Astrocyte (in vitro differentiated cells and primary cell): ENCODE measurements at regions not wholly inside any gene's neighbourhood (a gene's known extent, or its start where the extent isn't known, plus 50 kb on each side); places are given as distances from the start of the nearest gene placed in this dataset.
A peak's percentile ranks its signal among the peaks of the same experiment; 100 is the strongest.

Source experiments
- DNase-seq: peaks from one replicate; pipeline ENCODE4 v3.0.0-alpha.2; 2010; ENCODE audit warnings: low read depth
- FAIRE-seq: peaks from 2 replicates; lab custom pipeline; 2011; peaks lifted over from hg19 to GRCh38; lab: Jason Lieb, UNC
- H2AFZ ChIP-seq: 2 replicates; pipeline ENCODE4 v1.6.0; 2012; ENCODE audit warnings: low read depth, low read length, inconsistent platforms
- H3K27ac ChIP-seq: 2 replicates; pipeline ENCODE4 v1.5.1; 2011; ENCODE audit warnings: low read depth, low read length, inconsistent platforms
- H3K27me3 ChIP-seq: 2 replicates; pipeline ENCODE4 v1.6.0; 2011; ENCODE audit warnings: low read length, inconsistent platforms; ENCODE audit not compliant: insufficient read depth
- H3K36me3 ChIP-seq: 2 replicates; pipeline ENCODE4 v1.5.1; 2011; ENCODE audit warnings: low read length, inconsistent platforms; ENCODE audit not compliant: insufficient read depth
- H3K4me1 ChIP-seq: 2 replicates; pipeline ENCODE4 v1.5.1; 2011; ENCODE audit warnings: low read length, inconsistent platforms; ENCODE audit not compliant: insufficient read depth
- H3K4me2 ChIP-seq: 2 replicates; pipeline ENCODE4 v1.6.0; 2012; ENCODE audit warnings: low read length, inconsistent platforms
- H3K4me3 ChIP-seq: 2 replicates; pipeline ENCODE4 v1.5.1; 2011; ENCODE audit warnings: low read depth, mild to moderate bottlenecking, low read length, inconsistent platforms; ENCODE audit not compliant: insufficient read depth
- H3K79me2 ChIP-seq: 2 replicates; pipeline ENCODE4 v1.6.0; 2012; ENCODE audit warnings: mild to moderate bottlenecking, low read length, inconsistent platforms; ENCODE audit not compliant: insufficient read depth
- H3K9ac ChIP-seq: 2 replicates; pipeline ENCODE4 v1.6.0; 2012; ENCODE audit warnings: mild to moderate bottlenecking, low read length, inconsistent platforms
- H3K9me3 ChIP-seq: 2 replicates; pipeline ENCODE4 v1.5.1; 2012; ENCODE audit warnings: low read depth, mild to moderate bottlenecking, low read length, inconsistent platforms; ENCODE audit not compliant: insufficient read depth
- H4K20me1 ChIP-seq: 2 replicates; pipeline ENCODE4 v1.6.0; 2012; ENCODE audit warnings: low read length, inconsistent platforms; ENCODE audit not compliant: insufficient read depth
- H3K27ac Mint-ChIP-seq: one replicate; pipeline ENCODE4 v1.8.0; 2021; ENCODE audit warnings: mild to moderate bottlenecking, mixed read lengths; ENCODE audit not compliant: unreplicated experiment
- H3K27me3 Mint-ChIP-seq: one replicate; pipeline ENCODE4 v1.8.0; 2021; ENCODE audit warnings: low read depth, mixed read lengths; ENCODE audit not compliant: unreplicated experiment
- H3K36me3 Mint-ChIP-seq: one replicate; pipeline ENCODE4 v1.8.0; 2021; ENCODE audit warnings: low read depth, mixed read lengths; ENCODE audit not compliant: unreplicated experiment
- H3K4me1 Mint-ChIP-seq: one replicate; pipeline ENCODE4 v1.8.0; 2021; ENCODE audit warnings: low read depth, mixed read lengths; ENCODE audit not compliant: unreplicated experiment
- H3K4me3 Mint-ChIP-seq: one replicate; pipeline ENCODE4 v1.8.0; 2021; ENCODE audit warnings: mild to moderate bottlenecking, moderate library complexity, mixed read lengths; ENCODE audit not compliant: unreplicated experiment
- H3K9me3 Mint-ChIP-seq: one replicate; pipeline ENCODE4 v1.8.0; 2021; ENCODE audit warnings: mild to moderate bottlenecking, mixed read lengths; ENCODE audit not compliant: unreplicated experiment
- EZH2 ChIP-seq: IDR thresholded peaks from 2 replicates; pipeline ENCODE4 v1.6.1; 2012; ENCODE audit warnings: mild to moderate bottlenecking, low read length, inconsistent platforms; ENCODE audit not compliant: insufficient read depth
- TF ChIP-seq, protein P1 (sequence below): IDR thresholded peaks from 2 replicates; pipeline ENCODE4 v1.5.1; 2011; ENCODE audit warnings: low read depth, mild to moderate bottlenecking, inconsistent platforms, low read length, moderate library complexity; ENCODE audit not compliant: insufficient read depth

DNA sequence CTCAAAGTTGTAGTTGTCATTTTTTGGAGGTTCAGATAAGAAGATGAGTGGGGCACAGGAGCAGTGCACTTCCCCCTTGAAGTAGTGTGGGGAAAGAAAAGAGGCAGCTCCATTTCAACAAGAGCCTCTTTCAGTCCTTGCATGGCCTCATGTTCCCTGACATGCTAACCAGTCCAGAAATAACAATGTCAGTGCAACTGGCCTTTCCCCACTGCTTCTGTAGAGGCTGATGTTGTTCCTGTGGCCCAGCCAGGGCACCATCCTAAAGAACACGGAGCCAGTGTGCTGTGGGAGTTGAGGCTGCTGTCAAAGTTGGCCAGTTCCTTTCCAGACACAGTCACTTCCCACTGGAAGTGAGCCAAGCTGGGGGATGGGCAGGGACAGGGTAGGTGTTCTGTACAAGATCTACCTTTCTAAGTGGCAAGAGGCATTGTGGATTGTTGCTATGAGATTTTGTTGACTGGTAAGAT is 77.7 kb upstream of the SLC38A2 start:
- H3K36me3 ChIP-seq, result no peaks in the 10 kb centered on the region
- FAIRE-seq, result no peak
- Mint-ChIP-seq H3K27me3 (no peaks in the 10 kb centered on the region), H3K27ac (peak overlapping the region; percentile 21), H3K9me3 (no peaks in the 10 kb centered on the region), H3K4me1 (peaks cover 29% of the 10 kb centered on the region), H3K4me3 (no peak overlapping the region), H3K36me3 (no peaks in the 10 kb centered on the region)
- no peak overlapping the region for H3K4me3 ChIP-seq
- no peaks in the 10 kb centered on the region for H3K9me3 ChIP-seq
- H3K4me1 ChIP-seq, result peaks cover 3% of the 10 kb centered on the region
- no peak overlapping the region for H3K9ac ChIP-seq
- H4K20me1 ChIP-seq, result no peaks in the 10 kb centered on the region
- H3K79me2 ChIP-seq, result no peaks in the 10 kb centered on the region
- no peak for DNase-seq
- H3K27ac ChIP-seq, result no peak overlapping the region
- no peaks in the 10 kb centered on the region for H3K27me3 ChIP-seq
- H3K4me2 ChIP-seq, result no peak overlapping the region
- TF ChIP-seq, protein P1, sequence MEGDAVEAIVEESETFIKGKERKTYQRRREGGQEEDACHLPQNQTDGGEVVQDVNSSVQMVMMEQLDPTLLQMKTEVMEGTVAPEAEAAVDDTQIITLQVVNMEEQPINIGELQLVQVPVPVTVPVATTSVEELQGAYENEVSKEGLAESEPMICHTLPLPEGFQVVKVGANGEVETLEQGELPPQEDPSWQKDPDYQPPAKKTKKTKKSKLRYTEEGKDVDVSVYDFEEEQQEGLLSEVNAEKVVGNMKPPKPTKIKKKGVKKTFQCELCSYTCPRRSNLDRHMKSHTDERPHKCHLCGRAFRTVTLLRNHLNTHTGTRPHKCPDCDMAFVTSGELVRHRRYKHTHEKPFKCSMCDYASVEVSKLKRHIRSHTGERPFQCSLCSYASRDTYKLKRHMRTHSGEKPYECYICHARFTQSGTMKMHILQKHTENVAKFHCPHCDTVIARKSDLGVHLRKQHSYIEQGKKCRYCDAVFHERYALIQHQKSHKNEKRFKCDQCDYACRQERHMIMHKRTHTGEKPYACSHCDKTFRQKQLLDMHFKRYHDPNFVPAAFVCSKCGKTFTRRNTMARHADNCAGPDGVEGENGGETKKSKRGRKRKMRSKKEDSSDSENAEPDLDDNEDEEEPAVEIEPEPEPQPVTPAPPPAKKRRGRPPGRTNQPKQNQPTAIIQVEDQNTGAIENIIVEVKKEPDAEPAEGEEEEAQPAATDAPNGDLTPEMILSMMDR, result no peak
- TF ChIP-seq EZH2, result no peak
- H2AFZ ChIP-seq, result no peak overlapping the region

DNA sequence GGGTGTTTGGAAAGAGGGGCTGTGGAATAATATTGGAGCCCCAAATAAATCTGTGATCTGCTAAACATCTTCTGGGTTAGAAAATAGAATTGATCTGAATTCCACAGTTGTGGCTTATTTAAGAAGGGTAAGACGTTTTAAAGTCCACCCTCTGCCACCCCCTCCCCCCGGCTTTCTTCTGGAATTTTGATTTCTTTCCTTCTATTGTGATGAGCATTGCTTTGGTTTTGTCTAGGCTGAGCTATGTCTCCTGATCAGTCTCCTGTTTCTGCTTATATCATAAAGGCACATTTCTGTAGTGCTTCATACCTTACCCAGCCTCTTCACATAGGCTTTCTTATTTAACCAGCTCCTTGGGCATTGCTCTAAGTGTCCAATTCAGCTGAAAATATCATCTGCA is 77.3 kb upstream of the SLC38A2 start:
- no peaks in the 10 kb centered on the region for H3K27me3 ChIP-seq
- H3K9me3 Mint-ChIP-seq, result no peaks in the 10 kb centered on the region
- H3K9ac ChIP-seq, result no peak overlapping the region
- peaks cover 6% of the 10 kb centered on the region for H3K4me1 ChIP-seq
- H3K27ac ChIP-seq, result no peak overlapping the region
- no peaks in the 10 kb centered on the region for H3K9me3 ChIP-seq
- peaks cover under 1% of the 10 kb centered on the region for H3K36me3 Mint-ChIP-seq
- DNase-seq (no peak), FAIRE-seq (no peak)
- H2AFZ ChIP-seq, result no peak overlapping the region
- H3K4me3 ChIP-seq, result no peak overlapping the region
- no peak overlapping the region for H3K4me3 Mint-ChIP-seq
- H3K4me2 ChIP-seq, result no peak overlapping the region
- H3K27me3 Mint-ChIP-seq, result no peaks in the 10 kb centered on the region
- no peaks in the 10 kb centered on the region for H3K79me2 ChIP-seq
- no peak for TF ChIP-seq EZH2
- TF ChIP-seq, protein P1, result no peak
- no peak overlapping the region for H3K27ac Mint-ChIP-seq
- H3K36me3 ChIP-seq, result no peaks in the 10 kb centered on the region
- no peaks in the 10 kb centered on the region for H4K20me1 ChIP-seq
- H3K4me1 Mint-ChIP-seq, result peaks cover 31% of the 10 kb centered on the region

- H3K4me3 ChIP-seq, result no peak overlapping the region
- Mint-ChIP-seq H3K9me3 (no peaks in the 10 kb centered on the region), H3K4me1 (peaks cover 31% of the 10 kb centered on the region), H3K4me3 (no peak overlapping the region), H3K27me3 (no peaks in the 10 kb centered on the region), H3K36me3 (peaks cover 1% of the 10 kb centered on the region), H3K27ac (no peak overlapping the region)
- DNase-seq (no peak), FAIRE-seq (no peak)
- H4K20me1 ChIP-seq, result no peaks in the 10 kb centered on the region
- H3K9ac ChIP-seq, result no peak overlapping the region
- H3K27me3 ChIP-seq, result no peaks in the 10 kb centered on the region
- no peaks in the 10 kb centered on the region for H3K9me3 ChIP-seq
- H3K27ac ChIP-seq, result no peak overlapping the region
- no peaks in the 10 kb centered on the region for H3K36me3 ChIP-seq
- no peak overlapping the region for H3K4me2 ChIP-seq
- H3K79me2 ChIP-seq, result no peaks in the 10 kb centered on the region
- TF ChIP-seq, protein P1, result no peak
- no peak for TF ChIP-seq EZH2
- peaks cover 6% of the 10 kb centered on the region for H3K4me1 ChIP-seq
- no peak overlapping the region for H2AFZ ChIP-seq
These were observed 76.7 kb upstream of the SLC38A2 start for GRCh38 chr12:46449316-46449715.
